KG1 (cell line): ENCODE measurements at regions not wholly inside any gene's neighbourhood (a gene's known extent, or its start where the extent isn't known, plus 50 kb on each side); places are given as distances from the start of the nearest gene placed in this dataset.

ENCODE experiments used
- DNase-seq: peaks from one replicate; lab custom pipeline; 2025; lab: John Stamatoyannopoulos, UW

GRCh38 chr12:90311561-90311960, 602.9 kb upstream of the ATP2B1 start:
- DNase-seq: no peak

GRCh38 chr12:90305379-90305778, 596.7 kb upstream of the ATP2B1 start:
- no peak for DNase-seq

- no peak for DNase-seq
These were observed 595.6 kb upstream of the ATP2B1 start for GRCh38 chr12:90304231-90304630.

GRCh38 chr12:90303771-90304170, 595.1 kb upstream of the ATP2B1 start:
- DNase-seq: no peak

- no peak for DNase-seq
These were observed 593.0 kb upstream of the ATP2B1 start for GRCh38 chr12:90301561-90302133.

- DNase-seq: no peak
These were observed 592.5 kb upstream of the ATP2B1 start for GRCh38 chr12:90301095-90301494.

GRCh38 chr12:90299666-90300065, 591.0 kb upstream of the ATP2B1 start:
- no peak for DNase-seq

GRCh38 chr12:90299121-90299520, 590.5 kb upstream of the ATP2B1 start:
- no peak for DNase-seq

GRCh38 chr12:90298289-90298948, 589.8 kb upstream of the ATP2B1 start:
- DNase-seq: no peak

GRCh38 chr12:90295858-90296257, 587.2 kb upstream of the ATP2B1 start:
- no peak for DNase-seq

GRCh38 chr12:90292183-90292582, 583.5 kb upstream of the ATP2B1 start:
- no peak for DNase-seq

- DNase-seq: no peak
These were observed 582.6 kb upstream of the ATP2B1 start for GRCh38 chr12:90290980-90291975.

- DNase-seq: no peak
These were observed 578.9 kb upstream of the ATP2B1 start for GRCh38 chr12:90287585-90287984.

GRCh38 chr12:90281154-90281868, 572.7 kb upstream of the ATP2B1 start:
- no peak for DNase-seq

- DNase-seq: no peak
These were observed 572.0 kb upstream of the ATP2B1 start for GRCh38 chr12:90280564-90281058.

- no peak for DNase-seq
These were observed 571.4 kb upstream of the ATP2B1 start for GRCh38 chr12:90280033-90280432.

GRCh38 chr12:90275088-90275487, 566.5 kb upstream of the ATP2B1 start:
- DNase-seq: no peak

- no peak for DNase-seq
These were observed 565.8 kb upstream of the ATP2B1 start for GRCh38 chr12:90274407-90274806.

GRCh38 chr12:90268574-90268973, 559.9 kb upstream of the ATP2B1 start:
- no peak for DNase-seq

GRCh38 chr12:90262251-90262650, 553.6 kb upstream of the ATP2B1 start:
- no peak for DNase-seq

GRCh38 chr12:90261283-90261682, 552.6 kb upstream of the ATP2B1 start:
- no peak for DNase-seq

- no peak for DNase-seq
These were observed 551.5 kb upstream of the ATP2B1 start for GRCh38 chr12:90260136-90260535.
